NCI-H226 (cell line): ENCODE measurements at regions not wholly inside any gene's neighbourhood (a gene's known extent, or its start where the extent isn't known, plus 50 kb on each side); places are given as distances from the start of the nearest gene placed in this dataset.
"Not testable (repeated sequence)": the region's sequence is repeated elsewhere in the genome, so short reads cannot be mapped to it uniquely, and the experiment has no call there.

ENCODE experiments used
- DNase-seq: peaks from one replicate; pipeline ENCODE4 v3.0.0-alpha.2; 2015

DNA sequence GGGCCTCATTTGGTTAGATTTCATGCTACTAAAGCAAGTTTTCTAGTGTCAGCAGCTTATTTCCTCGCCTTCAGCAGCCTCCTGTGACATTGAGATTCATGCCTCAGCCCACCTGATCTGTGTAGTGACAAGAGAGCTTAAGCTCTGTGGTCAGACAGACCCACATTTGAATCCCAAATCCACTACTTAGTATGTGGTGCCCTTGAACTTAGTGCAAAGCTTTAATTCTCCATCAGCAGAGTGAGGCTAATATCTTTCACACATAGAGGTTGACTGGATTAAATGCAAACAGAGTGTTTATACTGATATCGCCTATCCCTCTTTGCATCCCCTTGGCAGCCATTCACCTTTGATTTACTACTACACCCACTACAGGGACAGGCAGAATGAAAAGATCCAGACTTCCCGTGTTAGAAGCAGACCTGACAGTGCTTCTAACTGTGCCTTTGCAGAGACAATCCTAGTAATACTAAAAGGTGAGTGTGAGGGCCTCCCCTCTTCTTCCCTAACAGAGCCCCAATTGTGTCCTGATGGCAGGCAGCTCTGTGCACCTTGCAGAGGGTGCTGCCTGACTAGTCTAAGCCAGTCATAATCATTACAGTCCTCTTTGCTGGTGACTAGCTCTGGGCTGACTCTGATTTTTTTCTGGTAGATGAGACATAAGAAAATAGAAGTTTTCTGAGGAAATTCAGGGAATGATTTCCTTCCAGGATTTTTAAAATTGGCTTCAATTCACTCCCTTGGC lies 264.0 kb downstream of the CTH start:
- no peak for DNase-seq

DNA sequence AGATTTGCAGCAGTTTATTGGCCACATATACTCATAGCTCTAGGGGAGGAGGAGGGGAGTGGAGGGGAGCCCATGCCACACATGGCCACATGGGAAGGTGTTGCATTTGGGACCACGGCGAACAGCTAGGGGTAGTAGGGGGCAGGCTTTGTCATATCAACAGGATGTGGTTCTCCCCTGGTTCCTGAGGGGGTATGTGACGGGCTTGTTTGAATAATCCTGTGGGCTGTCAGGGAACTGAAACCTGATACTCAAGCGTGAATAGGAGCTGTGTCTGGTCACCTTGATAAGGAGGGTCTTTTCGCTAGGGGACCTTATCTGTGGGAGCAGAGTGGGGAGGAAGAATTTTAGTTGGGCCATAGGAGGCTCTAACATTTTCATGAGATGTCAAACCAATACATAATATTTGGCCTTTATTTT lies 264.7 kb downstream of the CTH start:
- DNase-seq: no peak

DNA sequence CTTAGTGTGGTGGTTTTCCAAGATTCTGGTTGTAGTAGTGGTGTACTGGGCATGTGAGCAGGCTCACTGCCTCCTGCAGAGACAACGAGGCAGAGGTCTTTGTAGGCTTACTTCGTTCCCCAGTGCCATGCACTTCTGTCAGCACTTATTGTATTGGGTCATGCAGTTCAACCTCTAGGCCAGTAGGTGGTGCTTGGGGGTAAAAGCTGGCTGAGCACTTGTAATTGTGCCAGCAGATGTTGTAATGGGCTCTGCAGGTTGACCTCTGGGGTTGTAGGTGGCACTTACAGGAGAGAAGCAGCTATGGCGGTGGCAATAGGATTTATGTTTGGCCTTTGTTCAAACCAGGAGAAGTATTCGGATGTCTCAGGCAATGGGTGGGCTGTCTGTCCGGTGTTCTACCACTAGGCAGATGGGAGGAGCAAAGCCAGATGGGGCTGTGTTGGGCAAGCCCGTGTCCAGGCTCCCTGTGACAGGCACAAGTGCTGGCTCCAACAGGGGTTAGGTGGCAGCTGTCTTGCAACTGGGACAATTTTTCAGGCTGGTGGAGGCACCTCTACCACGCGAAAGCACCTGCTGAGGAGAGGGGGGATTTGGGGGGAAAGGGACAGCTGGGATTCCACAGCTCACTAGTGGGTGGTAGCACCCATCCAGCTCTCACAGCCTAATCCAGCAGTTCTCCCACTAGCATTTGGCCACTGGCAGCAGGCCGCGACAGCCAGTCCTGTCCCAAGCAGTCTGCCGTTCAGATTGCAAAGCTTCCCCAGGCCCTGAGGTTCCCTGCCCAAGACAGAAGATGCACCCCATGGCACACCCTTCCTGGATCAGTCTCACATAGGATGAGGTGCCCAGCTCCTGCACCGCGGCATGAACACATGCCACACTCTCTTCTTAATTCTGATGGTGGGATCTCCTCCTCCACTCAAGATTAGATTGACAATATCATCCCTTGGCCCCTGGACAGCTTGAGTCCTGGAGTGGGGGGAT lies 274.5 kb downstream of the CTH start:
- DNase-seq: peak; percentile 45

DNA sequence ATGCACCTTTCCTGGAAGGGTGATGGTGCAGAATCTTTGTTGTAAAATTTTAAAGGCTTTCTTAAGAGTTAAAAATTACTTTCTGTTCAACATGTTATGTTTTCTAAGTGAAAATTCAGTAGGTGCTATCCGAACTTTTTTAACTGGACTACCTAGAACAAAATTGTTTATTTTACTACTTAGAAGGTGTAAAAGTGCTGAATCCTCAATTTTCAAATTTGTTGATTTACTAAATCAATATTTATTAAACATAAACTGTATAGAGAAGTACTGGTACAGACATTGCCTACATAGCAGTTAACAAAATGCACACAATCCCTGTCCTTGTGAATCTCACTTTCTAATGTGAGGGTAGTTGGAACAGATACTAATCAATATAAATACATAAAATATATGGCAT lies 277.5 kb downstream of the CTH start:
- no peak for DNase-seq

DNA sequence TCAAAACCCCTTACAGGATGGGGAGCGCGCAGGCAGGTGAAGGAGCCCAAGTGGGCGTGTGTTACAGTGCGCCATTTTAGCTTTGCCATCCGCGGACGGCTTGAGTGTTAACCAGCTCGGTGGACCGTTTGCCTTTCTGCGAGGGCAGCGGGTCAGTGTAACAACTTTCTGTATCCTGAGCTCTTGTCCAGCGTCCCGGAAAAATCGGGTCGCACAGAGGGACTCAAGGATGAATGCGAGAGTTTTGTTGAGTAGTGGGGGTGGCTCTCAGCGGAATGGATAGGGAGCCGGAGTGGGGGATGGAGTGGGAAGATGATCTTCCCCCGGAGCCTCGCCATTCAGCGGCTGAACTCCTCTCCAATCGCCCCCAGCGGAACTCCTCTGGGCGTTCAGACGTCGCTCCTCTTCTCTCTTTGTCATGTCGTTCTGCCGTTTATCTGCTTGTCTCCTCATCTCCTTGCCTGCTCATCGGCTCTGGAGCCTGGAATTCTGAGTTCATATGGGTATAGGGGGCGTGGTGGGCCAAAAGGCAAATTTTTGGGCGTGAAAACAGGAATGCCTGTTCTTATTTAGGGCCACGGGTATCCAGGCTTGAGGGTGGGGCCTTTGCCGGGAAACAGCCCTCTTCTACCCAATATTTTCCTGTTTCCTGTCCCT lies 295.4 kb downstream of the CTH start:
- no peak for DNase-seq

DNA sequence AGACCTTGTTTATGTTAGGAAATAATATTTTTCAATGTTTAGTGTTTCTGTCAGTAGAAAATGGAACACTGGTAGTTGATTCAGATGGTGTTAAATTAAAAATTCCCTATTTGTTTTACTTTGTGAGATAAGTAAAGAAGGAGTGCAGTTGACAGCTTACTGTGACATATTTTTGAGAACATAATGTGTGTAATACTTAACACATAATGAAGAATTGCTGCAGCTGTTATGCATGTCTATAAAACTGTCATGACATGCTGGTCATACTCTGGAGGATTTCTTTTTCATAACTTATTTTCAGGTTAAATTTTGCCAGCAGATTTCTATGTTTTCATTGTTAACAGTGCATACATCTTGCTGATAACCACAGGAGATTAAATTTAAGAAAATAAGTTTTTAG lies 296.1 kb downstream of the CTH start:
- DNase-seq: no peak

DNA sequence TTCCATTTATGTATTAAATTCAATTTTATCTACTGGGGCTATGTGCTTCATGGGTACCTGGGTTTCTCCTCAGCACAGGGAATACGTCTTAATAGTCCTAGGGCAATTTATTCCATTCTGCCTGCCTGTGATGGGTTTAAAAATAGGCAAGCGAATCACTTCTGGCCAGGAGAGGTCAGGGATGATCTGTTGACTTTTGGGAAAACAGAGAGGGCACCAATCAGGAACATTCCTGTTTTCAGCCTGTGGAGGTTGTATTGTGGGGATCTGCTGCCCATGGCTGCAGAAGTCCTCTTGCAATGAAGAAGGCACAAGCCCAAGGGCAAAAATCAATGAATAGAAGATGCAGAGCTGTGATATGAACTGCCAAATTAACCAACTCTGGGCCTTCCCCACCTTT lies 303.1 kb downstream of the CTH start:
- DNase-seq: no peak

DNA sequence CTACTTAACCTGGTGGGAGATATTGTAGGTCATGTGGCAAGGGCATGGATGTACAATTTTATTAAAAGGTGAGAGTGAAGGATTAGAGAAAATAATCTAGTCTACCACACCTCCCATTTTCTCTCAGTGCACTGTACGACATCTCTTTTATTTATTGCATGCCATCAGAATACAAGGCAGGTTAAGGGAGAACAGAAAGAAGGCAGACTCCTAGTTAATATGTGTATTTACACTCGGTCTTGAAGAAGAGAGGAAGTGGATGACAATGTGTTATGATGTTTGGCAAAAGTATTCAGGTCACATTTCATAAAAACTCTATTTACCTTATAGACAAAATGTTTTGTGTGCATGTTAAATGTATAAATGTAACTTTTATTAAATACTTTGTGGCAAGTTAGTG lies 306.1 kb downstream of the CTH start:
- DNase-seq: no peak

DNA sequence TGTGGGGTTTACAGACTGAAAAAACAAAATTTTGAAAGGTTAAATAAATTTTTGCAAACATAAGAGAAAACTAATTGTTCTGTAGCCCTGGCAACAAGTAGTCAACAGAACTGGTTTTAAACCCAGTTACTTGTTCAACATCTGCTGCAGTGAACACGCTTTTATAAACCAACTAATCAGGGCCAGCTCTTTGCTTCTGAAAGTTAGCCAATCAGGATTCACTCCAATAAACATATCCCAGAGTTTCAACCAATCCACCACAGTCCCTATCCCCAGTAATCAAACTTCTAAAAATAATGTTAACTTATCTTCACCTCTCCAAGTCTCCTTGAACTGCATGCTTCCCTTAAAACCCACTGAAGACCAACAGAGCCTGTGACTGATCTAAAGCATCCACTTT lies 306.6 kb downstream of the CTH start:
- DNase-seq: no peak

DNA sequence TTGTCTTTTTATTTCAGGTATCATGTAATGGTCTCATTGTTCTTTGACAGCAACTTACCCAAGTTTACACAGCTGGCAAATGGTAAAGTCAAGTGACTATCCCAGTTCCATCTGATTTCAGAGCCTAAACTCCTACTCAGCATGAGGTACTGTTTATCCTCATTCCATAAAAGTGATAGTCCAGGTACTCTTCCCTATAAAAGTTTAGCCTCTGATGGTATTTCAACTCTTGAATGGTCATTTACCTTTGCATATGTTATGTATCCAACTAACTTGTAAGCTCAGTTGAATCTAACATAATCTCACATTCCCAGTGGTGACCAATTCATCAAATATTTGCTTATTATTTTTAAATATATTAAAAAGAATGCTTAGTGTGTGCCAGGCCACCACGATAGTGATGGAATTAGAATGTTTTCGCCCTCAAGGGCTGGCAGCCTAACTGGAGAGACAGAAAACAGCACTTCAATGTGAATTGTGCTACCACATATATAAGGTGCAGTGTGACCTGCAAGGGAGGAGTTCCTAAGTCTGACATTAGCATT lies 307.1 kb downstream of the CTH start:
- DNase-seq: peak; percentile 43

DNA sequence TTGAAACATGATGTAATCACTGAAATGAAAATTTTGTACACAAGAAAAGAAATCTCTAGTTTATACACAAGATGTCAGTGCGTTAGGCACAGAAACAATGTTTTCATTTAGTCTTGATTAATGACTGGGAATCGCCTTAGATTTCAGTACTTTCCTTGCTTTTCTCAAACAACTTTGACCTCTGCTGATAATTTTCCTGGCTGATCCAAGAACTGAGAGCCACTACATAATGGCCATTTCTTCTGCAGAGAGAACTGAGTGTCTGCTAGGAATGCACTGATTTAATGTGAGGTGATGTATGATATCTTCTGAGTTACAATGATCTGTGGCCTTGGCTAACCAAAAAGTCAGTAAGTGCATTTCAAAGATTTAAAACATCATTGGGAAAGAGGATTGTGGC lies 308.1 kb downstream of the CTH start:
- peak; percentile 24 for DNase-seq

DNA sequence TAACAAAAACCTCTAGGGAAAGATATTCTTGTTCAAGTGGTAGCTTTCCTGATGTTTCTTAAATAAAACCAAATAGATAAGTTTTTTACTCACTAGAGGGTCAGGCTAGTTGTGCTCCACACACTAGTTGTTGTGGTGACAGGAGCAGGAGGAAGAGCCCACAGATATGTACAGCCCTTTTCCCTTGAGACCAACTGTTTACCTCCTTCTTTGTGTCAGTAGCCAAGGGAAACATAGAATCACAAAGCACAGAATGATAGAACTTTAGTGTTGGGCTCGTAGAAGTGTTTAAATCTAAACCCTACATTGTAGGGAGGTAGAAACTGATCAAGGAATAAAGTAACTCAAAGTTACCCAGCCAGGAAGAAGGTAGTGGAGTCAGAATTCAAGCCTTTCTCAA lies 309.0 kb downstream of the CTH start:
- DNase-seq: no peak

DNA sequence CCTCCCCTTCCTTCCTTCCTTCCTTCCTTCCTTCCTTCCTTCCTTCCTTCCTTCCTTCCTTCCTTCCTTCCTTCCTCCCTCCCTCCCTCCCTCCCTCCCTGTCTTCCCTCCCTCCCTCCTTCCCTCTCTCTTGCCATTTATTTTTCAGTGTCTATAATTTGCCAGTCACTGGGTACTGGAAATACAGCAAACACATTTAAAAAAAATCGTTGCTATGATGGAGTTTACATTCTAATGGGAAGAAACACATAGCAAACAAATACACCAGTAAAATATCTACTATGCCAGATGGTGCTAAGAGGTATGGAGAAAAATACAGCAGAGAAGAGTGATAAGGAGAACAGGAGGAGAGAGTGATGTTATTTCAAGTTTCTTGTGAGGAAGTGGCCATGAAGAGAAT lies 309.5 kb downstream of the CTH start:
- DNase-seq: no peak

DNA sequence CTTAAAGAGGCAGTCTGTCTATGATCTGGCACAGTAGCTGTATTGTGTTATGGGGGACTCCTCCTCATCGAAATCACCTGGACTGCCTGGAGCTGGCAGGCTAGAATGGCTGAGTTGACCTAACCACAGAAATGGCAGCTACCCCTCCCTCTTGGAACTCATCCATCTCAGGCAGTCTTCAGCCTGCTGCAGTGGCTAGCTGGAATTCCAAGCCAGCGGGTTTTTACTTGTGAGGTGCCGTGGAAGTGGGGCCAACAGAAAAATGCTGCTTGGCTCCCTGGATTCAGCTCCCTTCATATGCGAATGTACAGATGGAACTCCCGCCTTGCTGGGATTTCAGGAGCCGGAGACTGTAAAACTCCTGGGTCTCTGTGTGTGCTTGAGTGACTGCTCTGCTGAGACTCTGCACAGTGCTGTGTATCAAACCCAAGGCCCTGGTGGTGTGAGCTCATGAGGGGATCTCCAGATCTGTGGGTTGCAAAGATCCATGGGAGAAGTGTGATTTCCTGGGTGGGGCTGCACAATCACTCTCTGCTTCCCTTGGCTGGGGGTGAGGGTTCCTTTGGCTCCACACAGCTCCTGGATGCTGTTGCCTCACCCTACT lies 316.9 kb downstream of the CTH start:
- peak; percentile 40 for DNase-seq

DNA sequence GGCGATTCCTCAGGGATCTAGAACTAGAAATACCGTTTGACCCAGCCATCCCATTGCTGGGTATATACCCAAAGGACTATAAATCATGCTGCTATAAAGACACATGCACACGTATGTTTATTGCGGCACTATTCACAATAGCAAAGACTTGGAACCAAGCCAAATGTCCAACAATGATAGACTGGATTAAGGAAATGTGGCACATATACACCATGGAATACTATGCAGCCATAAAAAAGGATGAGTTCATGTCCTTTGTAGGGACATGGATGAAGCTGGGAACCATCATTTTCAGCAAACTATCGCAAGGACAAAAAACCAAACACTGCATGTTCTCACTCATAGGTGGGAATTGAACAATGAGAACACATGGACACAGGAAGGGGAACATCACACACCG lies 311.1 kb downstream of the PTGER3 start:
- DNase-seq: not testable (repeated sequence)

DNA sequence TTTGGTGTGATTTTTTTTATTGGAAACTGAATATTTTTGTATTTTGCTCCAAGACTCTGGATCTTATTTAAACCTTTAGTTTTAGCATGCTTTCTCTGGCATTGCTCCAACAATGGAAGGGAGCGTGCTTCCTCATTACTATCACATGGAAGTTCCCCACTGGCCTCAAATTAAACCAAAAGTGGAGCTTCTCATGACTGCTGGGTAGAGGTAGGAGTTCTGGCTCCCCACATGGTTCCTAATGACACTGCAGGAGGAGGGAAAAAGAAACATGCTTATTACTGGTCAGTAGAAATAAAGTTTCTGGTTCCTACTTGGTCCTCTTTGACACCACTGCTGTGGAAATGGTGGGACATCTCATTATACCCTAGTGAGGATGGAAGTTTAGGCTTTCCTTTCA lies 310.5 kb downstream of the PTGER3 start:
- no peak for DNase-seq

DNA sequence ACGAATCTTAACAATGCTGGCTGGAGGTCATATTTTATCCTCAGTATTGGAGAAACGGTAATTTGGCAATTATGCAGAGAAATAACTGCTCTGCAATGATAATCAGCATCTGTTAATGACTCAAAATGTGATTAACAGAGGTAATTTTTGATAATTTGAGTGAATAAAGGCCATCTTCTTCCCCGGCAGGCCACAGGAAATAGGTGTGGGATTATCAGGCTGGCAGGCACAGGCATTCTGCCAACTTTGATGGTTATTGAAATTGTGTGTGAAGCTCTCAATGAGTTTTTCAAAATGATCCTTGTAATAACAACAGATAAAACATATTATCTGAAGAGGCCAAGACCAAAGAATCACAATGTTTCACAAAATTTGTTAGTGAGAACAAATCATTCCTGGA lies 309.0 kb downstream of the PTGER3 start:
- no peak for DNase-seq

DNA sequence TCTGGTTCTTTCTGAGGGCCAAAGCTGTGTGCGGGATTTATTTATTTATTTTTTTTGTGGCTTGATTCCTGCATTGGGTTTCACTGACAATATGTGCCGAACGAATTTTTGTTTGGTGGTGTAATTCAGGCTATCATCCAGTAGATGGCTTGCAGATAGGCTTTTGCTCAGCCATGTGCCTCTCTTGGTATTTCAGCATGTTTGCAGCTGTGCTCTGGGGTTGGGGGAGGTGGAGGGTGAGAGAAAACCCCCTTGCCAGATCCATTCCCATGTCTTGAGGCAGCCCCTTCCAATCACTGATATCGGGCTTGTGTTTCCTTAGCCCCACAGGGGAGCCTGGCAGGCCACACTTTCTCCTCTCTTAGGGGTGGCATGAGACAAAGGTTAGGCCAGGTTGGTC lies 302.4 kb downstream of the PTGER3 start:
- DNase-seq: no peak

DNA sequence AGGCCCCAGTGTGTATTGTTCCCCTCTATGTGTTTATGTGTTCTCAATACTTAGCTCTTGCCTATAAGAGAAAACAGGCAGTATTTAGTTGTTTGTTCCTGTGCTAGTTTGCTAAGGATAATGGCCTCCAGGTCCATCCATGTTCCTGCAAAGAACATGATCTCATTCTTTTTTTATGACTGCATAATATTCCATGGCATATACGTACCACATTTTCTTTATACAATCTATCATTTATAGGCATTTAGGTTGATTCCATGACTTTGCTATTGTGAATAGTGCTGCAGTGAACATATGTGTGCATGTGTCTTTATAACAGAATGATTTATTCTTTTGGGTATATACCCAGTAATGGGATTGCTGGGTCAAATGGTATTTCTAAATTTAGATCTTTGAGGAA lies 301.6 kb downstream of the PTGER3 start:
- not testable (repeated sequence) for DNase-seq

DNA sequence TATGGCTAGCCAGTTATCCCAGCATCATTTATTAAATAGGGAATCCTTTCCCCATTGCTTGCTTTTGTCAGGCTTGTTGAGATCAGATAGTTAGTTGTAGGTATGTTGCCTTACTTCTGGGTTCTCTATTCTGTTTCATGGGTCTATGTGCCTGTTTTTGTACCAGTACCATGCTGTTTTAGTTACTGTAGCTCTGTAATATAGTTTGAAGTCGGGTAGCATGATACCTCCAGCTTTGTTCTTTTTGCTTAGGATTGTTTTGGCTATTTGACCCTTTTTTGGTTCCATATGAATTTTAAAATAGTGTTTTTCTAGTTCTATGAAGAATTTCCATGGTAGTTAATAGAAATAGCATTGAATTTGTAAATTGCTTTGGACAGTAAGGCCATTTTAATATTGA lies 300.5 kb downstream of the PTGER3 start:
- DNase-seq: not testable (repeated sequence)

DNA sequence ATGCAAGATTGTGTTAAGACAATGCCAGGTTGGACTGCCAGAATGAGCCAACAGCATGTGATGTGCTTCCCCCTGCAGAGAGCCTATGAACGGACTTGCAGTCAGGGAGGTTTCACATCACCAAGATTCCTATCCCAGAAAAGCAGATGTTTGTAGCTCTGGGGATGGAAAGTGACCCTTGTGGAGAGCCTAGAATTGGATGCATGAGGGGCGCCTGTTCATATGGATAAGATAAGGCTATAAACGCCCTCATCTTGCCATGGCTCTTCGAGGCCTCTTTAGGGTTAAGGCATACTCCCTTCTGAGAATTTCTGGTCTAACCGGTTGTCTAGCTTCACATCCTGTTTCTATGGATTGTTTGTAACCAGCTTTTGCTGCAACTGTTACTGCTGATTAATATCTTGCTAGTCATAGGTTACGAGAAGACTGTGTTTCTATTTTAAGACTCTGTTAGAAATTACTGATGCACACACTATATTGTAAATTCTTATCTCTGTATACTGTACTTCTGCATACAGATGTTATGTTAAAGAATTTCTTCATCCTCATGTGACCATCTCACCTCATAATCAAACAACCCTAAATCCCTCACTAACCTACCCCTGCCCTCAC lies 295.8 kb downstream of the PTGER3 start:
- not testable (repeated sequence) for DNase-seq

DNA sequence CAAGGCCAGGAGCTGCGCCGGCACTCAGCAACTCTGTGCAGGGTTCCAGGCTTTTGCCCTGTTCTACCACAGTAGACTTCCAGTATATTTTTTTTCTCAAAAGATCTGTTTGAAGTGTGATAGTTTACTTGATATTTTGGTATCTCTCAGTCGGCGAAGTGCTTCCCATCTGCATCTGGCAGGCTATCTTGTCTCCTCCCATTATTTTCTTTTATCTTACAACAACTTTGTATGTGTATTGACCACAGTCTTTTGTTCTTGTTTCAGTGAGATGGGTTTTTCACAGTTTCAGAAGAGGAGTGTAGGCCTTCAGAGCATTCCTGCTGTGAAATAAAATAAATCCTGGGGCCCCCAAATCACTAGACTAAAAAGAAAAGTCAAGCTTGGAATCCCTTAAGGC lies 292.9 kb downstream of the PTGER3 start:
- no peak for DNase-seq
